WTC11 (cell line): ENCODE measurements at regions not wholly inside any gene's neighbourhood (a gene's known extent, or its start where the extent isn't known, plus 50 kb on each side); places are given as distances from the start of the nearest gene placed in this dataset.

ENCODE experiments used
- ATAC-seq: fragments of 200-7000 bp; cut with Tn5 transposase; 2 replicates; pipeline ENCODE4 v1.10.0; 2021; ENCODE audit warnings: mild to moderate bottlenecking, moderate library complexity
- CTCF ChIA-PET: fragments of 300-600 bp; sonication (Branson Sonifier 250); formaldehyde crosslinking; loops from one replicate; lab custom pipeline; 2021; ENCODE audit warnings: antibody characterized with exemption; lab: Charles Lee
- POLR2A ChIA-PET: fragments of 350-600 bp; sonication (Branson Sonifier 250); formaldehyde crosslinking; loops from one replicate; lab custom pipeline; 2021; ENCODE audit warnings: antibody characterized with exemption; lab: Charles Lee
- DNase-seq: peaks from one replicate; pipeline ENCODE4 v3.0.0; 2021; ENCODE audit warnings: low spot score
- H3K27ac Mint-ChIP-seq: 2 replicates; pipeline ENCODE4 v1.8.0; 2021; ENCODE audit warnings: mixed read lengths
- H3K27me3 Mint-ChIP-seq: 2 replicates; pipeline ENCODE4 v1.8.0; 2021; ENCODE audit warnings: low read depth, mild to moderate bottlenecking, moderate library complexity, mixed read lengths
- H3K36me3 Mint-ChIP-seq: 2 replicates; pipeline ENCODE4 v1.8.0; 2021; ENCODE audit warnings: mixed read lengths
- H3K4me1 Mint-ChIP-seq: 2 replicates; pipeline ENCODE4 v1.8.0; 2022; ENCODE audit warnings: mixed read lengths
- H3K4me3 Mint-ChIP-seq: 2 replicates; pipeline ENCODE4 v1.8.0; 2021; ENCODE audit warnings: mild to moderate bottlenecking, moderate library complexity, mixed read lengths
- H3K9me3 Mint-ChIP-seq: 2 replicates; pipeline ENCODE4 v1.8.0; 2021; ENCODE audit warnings: mixed read lengths
- AFF4 ChIP-seq: sonication (generic); formaldehyde crosslinking; IDR thresholded peaks from 2 replicates; pipeline ENCODE4 v1.8.1; 2023; ENCODE audit warnings: mild to moderate bottlenecking, missing genetic modification reagents, borderline replicate concordance
- AR ChIP-seq: fragments of 250-450 bp; sonication (Bioruptor Pico); IDR thresholded peaks from 2 replicates; pipeline ENCODE4 v1.9.0; 2021; ENCODE audit warnings: mild to moderate bottlenecking
- CREM ChIP-seq: sonication (generic); formaldehyde crosslinking; IDR thresholded peaks from 2 replicates; pipeline ENCODE4 v1.8.1; 2022; ENCODE audit warnings: mild to moderate bottlenecking, missing genetic modification reagents, moderate library complexity
- FOXP1 ChIP-seq: sonication (generic); formaldehyde crosslinking; IDR thresholded peaks from 2 replicates; pipeline ENCODE4 v1.8.0; 2022; ENCODE audit warnings: missing genetic modification reagents, mild to moderate bottlenecking, moderate library complexity, borderline replicate concordance
- FOXP4 ChIP-seq: sonication (generic); formaldehyde crosslinking; IDR thresholded peaks from 2 replicates; pipeline ENCODE4 v1.8.0; 2022; ENCODE audit warnings: mild to moderate bottlenecking, missing genetic modification reagents
- NFATC4 ChIP-seq: fragments of 250-450 bp; sonication (Bioruptor Pico); IDR thresholded peaks from 2 replicates; pipeline ENCODE4 v1.9.0; 2021; ENCODE audit warnings: mild to moderate bottlenecking
- NFYB ChIP-seq: sonication (generic); formaldehyde crosslinking; conservative IDR thresholded peaks from 2 replicates; pipeline ENCODE4 v1.8.0; 2022; ENCODE audit warnings: low read depth, missing genetic modification reagents
- PREB ChIP-seq: sonication (generic); formaldehyde crosslinking; IDR thresholded peaks from 2 replicates; pipeline ENCODE4 v1.8.1; 2022; ENCODE audit warnings: mild to moderate bottlenecking, missing genetic modification reagents, moderate library complexity, borderline replicate concordance
- STAT6 ChIP-seq: sonication (generic); formaldehyde crosslinking; conservative IDR thresholded peaks from 2 replicates; pipeline ENCODE4 v1.8.1; 2023; ENCODE audit warnings: mild to moderate bottlenecking, low read depth, missing genetic modification reagents, moderate library complexity
- ZBTB21 ChIP-seq: sonication (generic); formaldehyde crosslinking; IDR thresholded peaks from 2 replicates; pipeline ENCODE4 v1.8.1; 2023; ENCODE audit warnings: mild to moderate bottlenecking, missing genetic modification reagents, borderline replicate concordance
- ZNF219 ChIP-seq: sonication (generic); formaldehyde crosslinking; IDR thresholded peaks from 2 replicates; pipeline ENCODE4 v1.8.0; 2023; ENCODE audit warnings: missing genetic modification reagents, mild to moderate bottlenecking, borderline replicate concordance
- ZNF317 ChIP-seq: sonication (generic); formaldehyde crosslinking; IDR thresholded peaks from 2 replicates; pipeline ENCODE4 v1.8.1; 2023; ENCODE audit warnings: low read depth, mild to moderate bottlenecking, moderate library complexity, missing genetic modification reagents, borderline replicate concordance
- TF ChIP-seq, protein P1 (sequence below): sonication (generic); formaldehyde crosslinking; IDR thresholded peaks from 2 replicates; pipeline ENCODE4 v1.8.1; 2023; ENCODE audit warnings: mild to moderate bottlenecking, missing genetic modification reagents
- TF ChIP-seq, protein P2 (sequence below): sonication (generic); formaldehyde crosslinking; IDR thresholded peaks from 2 replicates; pipeline ENCODE4 v1.8.1; 2022; ENCODE audit warnings: mild to moderate bottlenecking, moderate library complexity, missing genetic modification reagents

DNA sequence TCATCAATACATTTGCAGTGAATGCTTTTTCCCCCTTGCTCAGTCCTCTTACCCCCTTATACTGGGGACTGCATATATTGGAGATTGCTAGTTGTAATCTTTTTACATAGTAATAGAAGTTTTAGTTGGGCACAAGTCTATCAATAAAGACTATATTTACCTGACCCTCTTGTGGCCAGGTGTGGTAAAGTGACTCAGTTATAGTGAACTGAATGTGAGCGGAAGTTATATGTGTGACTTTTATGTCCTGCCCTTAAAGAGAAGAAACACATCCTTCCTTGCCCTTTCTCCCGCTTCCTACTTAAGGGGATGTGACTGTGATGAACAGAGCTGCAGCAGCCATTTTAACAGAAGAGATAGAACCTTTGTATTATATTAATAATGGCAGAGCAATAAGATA lies 362.0 kb downstream of the METTL15 start:
- DNase-seq (no peak), ATAC-seq (no peak; the same call in 1 of the 2 replicates)
- Mint-ChIP-seq H3K36me3 (no peaks in the 10 kb centered on the region), H3K4me3 (no peak overlapping the region), H3K27me3 (no peaks in the 10 kb centered on the region), H3K4me1 (peaks cover 7% of the 10 kb centered on the region), H3K9me3 (no peaks in the 10 kb centered on the region), H3K27ac (no peak overlapping the region)
- ChIA-PET CTCF (no interaction called here), POLR2A (no interaction called here)
- TF ChIP-seq ZNF219 (CRISPR knock-in tag) (no peak), FOXP1 (CRISPR knock-in tag) (no peak), FOXP4 (CRISPR knock-in tag) (no peak), ZNF317 (CRISPR knock-in tag) (no peak), STAT6 (CRISPR knock-in tag) (no peak), AR (CRISPR knock-in tag) (no peak)

GRCh38 chr11:28466506-28466905 lies 358.3 kb downstream of the METTL15 start:
- CTCF ChIA-PET: no interaction called here
- no peak for DNase-seq
- Mint-ChIP-seq H3K27me3 (no peaks in the 10 kb centered on the region), H3K27ac (no peak overlapping the region), H3K4me1 (no peaks in the 10 kb centered on the region), H3K9me3 (no peaks in the 10 kb centered on the region), H3K4me3 (no peak overlapping the region), H3K36me3 (no peaks in the 10 kb centered on the region)
- POLR2A ChIA-PET: no interaction called here
- no peak for ATAC-seq
- TF ChIP-seq AFF4 (CRISPR knock-in tag): no peak
- TF ChIP-seq ZBTB21: no peak
- no peak for TF ChIP-seq ZNF219 (CRISPR knock-in tag)

- no peaks in the 10 kb centered on the region for H3K4me1 Mint-ChIP-seq
- DNase-seq: no peak
- H3K27me3 Mint-ChIP-seq: no peaks in the 10 kb centered on the region
- ChIA-PET POLR2A (no interaction called here), CTCF (no interaction called here)
- H3K36me3 Mint-ChIP-seq: no peaks in the 10 kb centered on the region
- no peak for ATAC-seq
- TF ChIP-seq NFYB (CRISPR knock-in tag) (no peak), NFATC4 (CRISPR knock-in tag) (no peak), PREB (CRISPR knock-in tag) (no peak), CREM (CRISPR knock-in tag) (no peak)
- TF ChIP-seq, protein P1, sequence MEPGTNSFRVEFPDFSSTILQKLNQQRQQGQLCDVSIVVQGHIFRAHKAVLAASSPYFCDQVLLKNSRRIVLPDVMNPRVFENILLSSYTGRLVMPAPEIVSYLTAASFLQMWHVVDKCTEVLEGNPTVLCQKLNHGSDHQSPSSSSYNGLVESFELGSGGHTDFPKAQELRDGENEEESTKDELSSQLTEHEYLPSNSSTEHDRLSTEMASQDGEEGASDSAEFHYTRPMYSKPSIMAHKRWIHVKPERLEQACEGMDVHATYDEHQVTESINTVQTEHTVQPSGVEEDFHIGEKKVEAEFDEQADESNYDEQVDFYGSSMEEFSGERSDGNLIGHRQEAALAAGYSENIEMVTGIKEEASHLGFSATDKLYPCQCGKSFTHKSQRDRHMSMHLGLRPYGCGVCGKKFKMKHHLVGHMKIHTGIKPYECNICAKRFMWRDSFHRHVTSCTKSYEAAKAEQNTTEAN: no peak
- TF ChIP-seq, protein P2, sequence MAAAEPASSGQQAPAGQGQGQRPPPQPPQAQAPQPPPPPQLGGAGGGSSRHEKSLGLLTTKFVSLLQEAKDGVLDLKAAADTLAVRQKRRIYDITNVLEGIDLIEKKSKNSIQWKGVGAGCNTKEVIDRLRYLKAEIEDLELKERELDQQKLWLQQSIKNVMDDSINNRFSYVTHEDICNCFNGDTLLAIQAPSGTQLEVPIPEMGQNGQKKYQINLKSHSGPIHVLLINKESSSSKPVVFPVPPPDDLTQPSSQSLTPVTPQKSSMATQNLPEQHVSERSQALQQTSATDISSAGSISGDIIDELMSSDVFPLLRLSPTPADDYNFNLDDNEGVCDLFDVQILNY (CRISPR knock-in tag): no peak
- H3K27ac Mint-ChIP-seq: no peak overlapping the region
- no peak overlapping the region for H3K4me3 Mint-ChIP-seq
- no peaks in the 10 kb centered on the region for H3K9me3 Mint-ChIP-seq
Observed at GRCh38 chr11:28464252-28464867, 356.2 kb downstream of the METTL15 start.
